MM.1S (cell line): ENCODE measurements at regions not wholly inside any gene's neighbourhood (a gene's known extent, or its start where the extent isn't known, plus 50 kb on each side); places are given as distances from the start of the nearest gene placed in this dataset.

Experiments
- EZH2phosphoT487 ChIP-seq: fragments of 300-600 bp; sonication (generic); IDR thresholded peaks from 2 replicates; pipeline ENCODE4 v1.6.1; 2018; ENCODE audit warnings: antibody characterized with exemption, low read length
- TF ChIP-seq, protein P1 (sequence below): fragments of 300-600 bp; sonication (generic); IDR thresholded peaks from 2 replicates; pipeline ENCODE4 v1.5.1; 2016; ENCODE audit warnings: antibody characterized with exemption, low read length, mixed read lengths

DNA sequence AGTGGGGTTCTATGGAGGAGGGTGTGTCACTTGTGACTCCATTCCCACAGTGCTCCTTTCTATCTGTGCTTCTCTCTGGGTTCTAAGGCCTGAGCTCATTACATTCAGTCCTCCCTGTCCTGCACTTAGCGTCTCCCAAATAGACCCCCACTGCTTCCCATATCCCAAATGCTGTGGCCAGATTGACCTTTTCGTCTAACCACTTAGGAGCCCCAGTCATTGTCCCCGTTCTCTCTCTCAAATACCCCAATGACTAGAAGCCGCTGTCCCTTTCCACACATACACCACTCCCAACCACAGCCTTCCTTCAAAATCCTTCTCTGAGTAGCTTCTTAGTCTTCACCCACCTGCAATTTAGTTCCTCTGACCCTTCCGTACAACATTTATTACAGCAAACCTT is 146.5 kb downstream of the TRIM43 start:
- TF ChIP-seq, protein P1, sequence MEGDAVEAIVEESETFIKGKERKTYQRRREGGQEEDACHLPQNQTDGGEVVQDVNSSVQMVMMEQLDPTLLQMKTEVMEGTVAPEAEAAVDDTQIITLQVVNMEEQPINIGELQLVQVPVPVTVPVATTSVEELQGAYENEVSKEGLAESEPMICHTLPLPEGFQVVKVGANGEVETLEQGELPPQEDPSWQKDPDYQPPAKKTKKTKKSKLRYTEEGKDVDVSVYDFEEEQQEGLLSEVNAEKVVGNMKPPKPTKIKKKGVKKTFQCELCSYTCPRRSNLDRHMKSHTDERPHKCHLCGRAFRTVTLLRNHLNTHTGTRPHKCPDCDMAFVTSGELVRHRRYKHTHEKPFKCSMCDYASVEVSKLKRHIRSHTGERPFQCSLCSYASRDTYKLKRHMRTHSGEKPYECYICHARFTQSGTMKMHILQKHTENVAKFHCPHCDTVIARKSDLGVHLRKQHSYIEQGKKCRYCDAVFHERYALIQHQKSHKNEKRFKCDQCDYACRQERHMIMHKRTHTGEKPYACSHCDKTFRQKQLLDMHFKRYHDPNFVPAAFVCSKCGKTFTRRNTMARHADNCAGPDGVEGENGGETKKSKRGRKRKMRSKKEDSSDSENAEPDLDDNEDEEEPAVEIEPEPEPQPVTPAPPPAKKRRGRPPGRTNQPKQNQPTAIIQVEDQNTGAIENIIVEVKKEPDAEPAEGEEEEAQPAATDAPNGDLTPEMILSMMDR: no peak
- no peak for TF ChIP-seq EZH2phosphoT487
